Activated CD8-positive, alpha-beta T cell treated with anti-CD3 and anti-CD28 coated beads for 36 hours (primary cell): ENCODE measurements at regions not wholly inside any gene's neighbourhood (a gene's known extent, or its start where the extent isn't known, plus 50 kb on each side); places are given as distances from the start of the nearest gene placed in this dataset.

Source experiments
- ATAC-seq: fragments of 200-7000 bp; cut with Tn5 transposase; one replicate; pipeline ENCODE4 v1.10.0; 2021; ENCODE audit warnings: mild to moderate bottlenecking, moderate library complexity
- CTCF ChIA-PET: fragments of 350-600 bp; sonication (Branson Sonifier 250); formaldehyde crosslinking; loops from one replicate; lab custom pipeline; 2021; ENCODE audit warnings: antibody characterized with exemption; lab: Charles Lee
- POLR2A ChIA-PET: fragments of 350-600 bp; sonication (Branson Sonifier 250); formaldehyde crosslinking; loops from one replicate; lab custom pipeline; 2021; ENCODE audit warnings: antibody characterized with exemption; lab: Charles Lee
- DNase-seq: peaks from one replicate; pipeline ENCODE4 v3.0.0-alpha.2; 2020
- H3K27ac Mint-ChIP-seq: one replicate; pipeline ENCODE4 v1.8.0; 2021; ENCODE audit warnings: mild to moderate bottlenecking, mixed read lengths
- H3K27me3 Mint-ChIP-seq: one replicate; pipeline ENCODE4 v1.8.0; 2021; ENCODE audit warnings: mixed read lengths
- H3K36me3 Mint-ChIP-seq: one replicate; pipeline ENCODE4 v1.8.0; 2021; ENCODE audit warnings: low read depth, mixed read lengths
- H3K4me1 Mint-ChIP-seq: one replicate; pipeline ENCODE4 v1.8.0; 2021; ENCODE audit warnings: low read depth, mixed read lengths
- H3K4me3 Mint-ChIP-seq: one replicate; pipeline ENCODE4 v1.8.0; 2021; ENCODE audit warnings: mild to moderate bottlenecking, moderate library complexity, mixed read lengths
- H3K9me3 Mint-ChIP-seq: one replicate; pipeline ENCODE4 v1.8.0; 2021; ENCODE audit warnings: mixed read lengths
- CTCF ChIP-seq: fragments of 200-600 bp; IDR thresholded peaks from one replicate; pipeline ENCODE4 v1.8.0; 2022; ENCODE audit warnings: antibody characterized with exemption, mild to moderate bottlenecking
- intact Hi-C: fragments of 100-400 bp; cut with micrococcal nuclease; formaldehyde crosslinking; loops from one replicate; pipeline ENCODE4 v1.10.0; 2022

- no peak for ATAC-seq
- Mint-ChIP-seq H3K4me3 (no peak overlapping the region), H3K4me1 (no peaks in the 10 kb centered on the region), H3K27ac (no peak overlapping the region), H3K27me3 (peaks cover 6% of the 10 kb centered on the region), H3K36me3 (peaks cover 2% of the 10 kb centered on the region), H3K9me3 (peaks cover 2% of the 10 kb centered on the region)
- ChIA-PET CTCF (no interaction called here), POLR2A (no interaction called here)
- intact Hi-C loops, result no loop called here
- no peak for TF ChIP-seq CTCF
- no peak for DNase-seq
Measured at GRCh38 chr2:31710121-31710520, 129.4 kb upstream of the SRD5A2 start.

GRCh38 chr2:31707992-31708391 is 127.3 kb upstream of the SRD5A2 start:
- DNase-seq (no peak), ATAC-seq (no peak)
- Mint-ChIP-seq H3K27me3 (peaks cover 3% of the 10 kb centered on the region), H3K9me3 (peaks cover 2% of the 10 kb centered on the region), H3K4me1 (no peaks in the 10 kb centered on the region), H3K4me3 (no peak overlapping the region), H3K36me3 (peaks cover 2% of the 10 kb centered on the region), H3K27ac (no peak overlapping the region)
- CTCF ChIA-PET, result no interaction called here
- intact Hi-C loops, result no loop called here
- POLR2A ChIA-PET, result no interaction called here
- no peak for TF ChIP-seq CTCF

- ATAC-seq (no peak), DNase-seq (no peak)
- no peak for TF ChIP-seq CTCF
- ChIA-PET CTCF (no interaction called here), POLR2A (interaction anchor here (1.5 kb wide), 1 partner anchor 9 kb away, joined by 7 read pairs; no protein-coding TSS in a partner anchor)
- H3K4me1 Mint-ChIP-seq, result no peaks in the 10 kb centered on the region
- no peaks in the 10 kb centered on the region for H3K36me3 Mint-ChIP-seq
- peaks cover 15% of the 10 kb centered on the region for H3K9me3 Mint-ChIP-seq
- H3K4me3 Mint-ChIP-seq, result no peak overlapping the region
- H3K27ac Mint-ChIP-seq, result no peak overlapping the region
- H3K27me3 Mint-ChIP-seq, result peaks cover 1% of the 10 kb centered on the region
- intact Hi-C loops, result no loop called here
Measured at GRCh38 chr2:31704561-31705212, 123.9 kb upstream of the SRD5A2 start.

GRCh38 chr2:31703253-31703652 is 122.5 kb upstream of the SRD5A2 start:
- no peak for DNase-seq
- peaks cover 1% of the 10 kb centered on the region for H3K36me3 Mint-ChIP-seq
- H3K4me1 Mint-ChIP-seq, result no peaks in the 10 kb centered on the region
- TF ChIP-seq CTCF, result no peak
- no peak overlapping the region for H3K4me3 Mint-ChIP-seq
- ChIA-PET POLR2A (no interaction called here), CTCF (no interaction called here)
- H3K27me3 Mint-ChIP-seq, result peaks cover 1% of the 10 kb centered on the region
- ATAC-seq, result no peak
- H3K9me3 Mint-ChIP-seq, result peaks cover 24% of the 10 kb centered on the region
- intact Hi-C loops, result no loop called here
- no peak overlapping the region for H3K27ac Mint-ChIP-seq

- ChIA-PET POLR2A (no interaction called here), CTCF (no interaction called here)
- no peaks in the 10 kb centered on the region for H3K27me3 Mint-ChIP-seq
- ATAC-seq, result no peak
- DNase-seq, result no peak
- no peak overlapping the region for H3K4me3 Mint-ChIP-seq
- no peaks in the 10 kb centered on the region for H3K4me1 Mint-ChIP-seq
- intact Hi-C loops, result no loop called here
- TF ChIP-seq CTCF, result no peak
- H3K27ac Mint-ChIP-seq, result no peak overlapping the region
- peaks cover 53% of the 10 kb centered on the region for H3K9me3 Mint-ChIP-seq
- peaks cover 10% of the 10 kb centered on the region for H3K36me3 Mint-ChIP-seq
Measured at GRCh38 chr2:31698722-31699121, 118.0 kb upstream of the SRD5A2 start.
